ENCODE measurements at regions not wholly inside any gene's neighbourhood (a gene's known extent, or its start where the extent isn't known, plus 50 kb on each side); places are given as distances from the start of the nearest gene placed in this dataset.
A peak's percentile ranks its signal among the peaks of the same experiment; 100 is the strongest.

DNA sequence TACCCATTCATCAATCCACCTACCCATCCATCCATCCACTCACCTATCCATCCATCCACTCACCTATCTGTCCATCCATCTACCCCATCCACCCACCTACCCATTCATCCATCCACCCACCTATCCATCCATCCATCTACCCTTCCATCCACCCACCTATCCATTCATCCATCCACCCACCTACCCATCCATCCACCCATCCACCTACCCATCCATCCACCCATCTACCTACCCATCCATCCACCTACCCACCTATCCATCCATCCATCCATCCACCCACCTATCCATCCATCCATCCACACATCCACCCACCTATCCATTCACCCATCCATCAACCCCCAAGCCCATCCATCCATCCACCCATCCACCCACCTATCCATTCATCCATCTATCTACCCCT is 267.1 kb downstream of the MRTFB start:
- in situ Hi-C loops (cut with MboI), result no loop called here
- Histone ChIP-seq H2AFZ (ENCODE audit: low read depth, low read length) (no peak overlapping the region), H3K27ac (ENCODE audit: extremely low read depth, low read depth, low read length) (no peak overlapping the region), H4K20me1 (replicated peaks; ENCODE audit: control insufficient read depth, insufficient read depth, low read length) (no peaks in the 10 kb centered on the region), H3K9ac (ENCODE audit: insufficient read depth in 1 of 2, low read depth in 2 of 2, low read length in 2 of 2) (no peak overlapping the region), H3K4me1 (replicated peaks in 1 of 2; ENCODE audit: control insufficient read depth in 2 of 2, insufficient read depth in 2 of 2, low read length in 2 of 2) (peaks cover 0 to 4% of the 10 kb centered on the region in 2 experiments; a peak in 1 of 5 replicates), H3K4me2 (ENCODE audit: insufficient read depth, low read length) (no peak overlapping the region), H3K36me3 (ENCODE audit: control insufficient read depth, insufficient read depth, low read length) (no peaks in the 10 kb centered on the region), H3K9me1 (ENCODE audit: control insufficient read depth, insufficient read depth, low read length) (no peaks in the 10 kb centered on the region), H3K27me3 (ENCODE audit: control insufficient read depth in 2 of 2, insufficient read depth in 2 of 2, low read length in 2 of 2) (peaks cover 0 to 9% of the 10 kb centered on the region in 2 experiments; a peak in 4 of 5 replicates), H3K79me2 (ENCODE audit: control insufficient read depth, insufficient read depth, low read length) (no peaks in the 10 kb centered on the region), H3K4me3 (no peak overlapping the region), H3K9me3 (replicated peaks; ENCODE audit: control insufficient read depth, insufficient read depth, low read depth, low read length) (peaks cover 10% of the 10 kb centered on the region)
- TF ChIP-seq, protein P1, sequence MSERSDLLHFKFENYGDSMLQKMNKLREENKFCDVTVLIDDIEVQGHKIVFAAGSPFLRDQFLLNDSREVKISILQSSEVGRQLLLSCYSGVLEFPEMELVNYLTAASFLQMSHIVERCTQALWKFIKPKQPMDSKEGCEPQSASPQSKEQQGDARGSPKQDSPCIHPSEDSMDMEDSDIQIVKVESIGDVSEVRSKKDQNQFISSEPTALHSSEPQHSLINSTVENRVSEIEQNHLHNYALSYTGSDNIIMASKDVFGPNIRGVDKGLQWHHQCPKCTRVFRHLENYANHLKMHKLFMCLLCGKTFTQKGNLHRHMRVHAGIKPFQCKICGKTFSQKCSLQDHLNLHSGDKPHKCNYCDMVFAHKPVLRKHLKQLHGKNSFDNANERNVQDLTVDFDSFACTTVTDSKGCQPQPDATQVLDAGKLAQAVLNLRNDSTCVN (CRISPR knock-in tag; IDR thresholded peaks at IDR 0.05), result 0 out of 2 replicates have a peak, but pooled peaks have one; percentile 34
- no peak for TF ChIP-seq ZC3H8 (IDR thresholded peaks at IDR 0.05)
- FAIRE-seq (no peak), ATAC-seq (no peak), DNase-seq (ENCODE audit: extremely low read depth in 1 of 4, low spot score in 3 of 4) (no peak)
- POLR2A ChIA-PET, result no interaction called here
- intact Hi-C loops (cut with micrococcal nuclease), result no loop called here
- BruUV-seq (replicated peaks), result no TSS peak
- CTCF ChIA-PET (ENCODE audit: low intra/inter-chr PET ratio), result no interaction called here

DNA sequence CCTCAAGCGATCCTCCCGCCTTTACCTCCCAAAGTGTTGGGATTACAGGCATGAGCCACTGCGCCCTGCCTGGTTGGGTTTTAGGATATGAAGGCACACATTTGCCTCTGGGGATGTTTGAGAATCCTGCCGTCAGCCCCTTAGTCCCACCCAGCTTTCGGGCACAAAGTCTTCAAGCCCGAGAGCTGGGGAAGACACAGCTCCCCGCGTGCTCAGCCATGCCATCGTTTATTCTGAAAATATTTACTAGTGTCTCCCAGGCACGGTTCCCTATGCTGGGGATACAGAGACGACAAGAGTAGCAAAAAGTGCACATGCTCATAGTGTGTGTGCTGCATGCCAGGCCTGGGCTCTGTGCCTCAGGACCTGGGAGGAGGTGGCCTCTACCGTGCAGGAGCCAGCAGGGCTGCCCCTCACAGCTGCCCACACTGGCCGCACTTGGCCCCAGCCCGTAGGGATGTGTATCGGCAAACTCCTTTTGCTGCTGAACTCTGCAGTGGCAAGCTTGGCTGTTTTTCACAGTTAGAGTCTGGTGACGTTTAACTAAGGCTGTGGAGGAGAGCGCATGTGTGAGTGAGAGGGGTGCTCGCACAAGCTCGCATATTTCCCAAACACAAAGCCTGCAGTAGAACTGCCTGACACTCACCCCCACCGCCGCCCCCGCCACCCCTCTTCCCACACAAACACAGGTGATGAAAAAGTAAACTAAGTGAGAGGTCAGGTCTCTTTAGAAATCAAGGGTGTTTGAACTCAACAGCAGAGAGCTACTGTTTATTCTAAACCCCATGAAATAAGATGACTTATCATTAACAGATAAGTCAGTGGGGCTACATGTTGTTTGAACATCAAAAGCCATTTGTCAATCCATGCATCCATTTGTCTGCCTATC is 266.4 kb downstream of the MRTFB start:
- in situ Hi-C loops (cut with MboI), result no loop called here
- peaks cover 0 to 4% of the 10 kb centered on the region in 2 experiments; a peak in 1 of 5 replicates for H3K4me1 ChIP-seq (replicated peaks in 1 of 2; ENCODE audit: control insufficient read depth in 2 of 2, insufficient read depth in 2 of 2, low read length in 2 of 2)
- H3K79me2 ChIP-seq (ENCODE audit: control insufficient read depth, insufficient read depth, low read length), result no peaks in the 10 kb centered on the region
- peaks cover 10% of the 10 kb centered on the region for H3K9me3 ChIP-seq (replicated peaks; ENCODE audit: control insufficient read depth, insufficient read depth, low read depth, low read length)
- no TSS peak for BruUV-seq (replicated peaks)
- no peak overlapping the region for H3K4me3 ChIP-seq
- ChIA-PET POLR2A (no interaction called here), CTCF (ENCODE audit: low intra/inter-chr PET ratio) (no interaction called here)
- peak in 1 of 2 experiments; percentile 31; a peak in 2 of 4 replicates for TF ChIP-seq NRF1 (conservative IDR thresholded peaks at IDR 0.05 in 1 of 2, IDR thresholded peaks at IDR 0.05 in 1 of 2)
- no peak for TF ChIP-seq ZBTB1 (CRISPR knock-in tag; IDR thresholded peaks at IDR 0.05; ENCODE audit: borderline replicate concordance, low read depth)
- TF ChIP-seq NCOA4 (IDR thresholded peaks at IDR 0.05; ENCODE audit: partially characterized antibody), result no peak
- no peak overlapping the region for H3K4me2 ChIP-seq (ENCODE audit: insufficient read depth, low read length)
- H3K9ac ChIP-seq (ENCODE audit: insufficient read depth in 1 of 2, low read depth in 2 of 2, low read length in 2 of 2), result peak overlapping the region in 1 of 2 experiments; percentile 74; a peak in 1 of 4 replicates
- FAIRE-seq (no peak), DNase-seq (ENCODE audit: extremely low read depth in 1 of 4, low spot score in 3 of 4) (no peak), ATAC-seq (no peak)
- H4K20me1 ChIP-seq (replicated peaks; ENCODE audit: control insufficient read depth, insufficient read depth, low read length), result 0 out of 2 replicates have a peak, but pooled peaks cover 3% of the 10 kb centered on the region
- peaks cover 0 to 4% of the 10 kb centered on the region in 2 experiments; a peak in 3 of 5 replicates for H3K27me3 ChIP-seq (ENCODE audit: control insufficient read depth in 2 of 2, insufficient read depth in 2 of 2, low read length in 2 of 2)
- 11% methylated on average over 21 of the region's 22 CpGs for WGBS (ENCODE audit: insufficient coverage, low coverage, missing lambda C conversion rate)
- no peaks in the 10 kb centered on the region for H3K9me1 ChIP-seq (ENCODE audit: control insufficient read depth, insufficient read depth, low read length)
- no peaks in the 10 kb centered on the region for H3K36me3 ChIP-seq (ENCODE audit: control insufficient read depth, insufficient read depth, low read length)
- no peak overlapping the region for H3K27ac ChIP-seq (ENCODE audit: extremely low read depth, low read depth, low read length)
- intact Hi-C loops (cut with micrococcal nuclease), result no loop called here
- no peak overlapping the region for H2AFZ ChIP-seq (ENCODE audit: low read depth, low read length)
